Activated CD4-positive, alpha-beta T cell treated with anti-CD3 and anti-CD28 coated beads, Interleukin-2, amount 10 ng/mL, durations not matched to agents 7 days and 5 days (primary cell): ENCODE measurements at regions not wholly inside any gene's neighbourhood (a gene's known extent, or its start where the extent isn't known, plus 50 kb on each side); places are given as distances from the start of the nearest gene placed in this dataset.

ENCODE experiments used
- CTCF ChIA-PET: fragments of 350-600 bp; sonication (Branson Sonifier 250); formaldehyde crosslinking; loops from one replicate; lab custom pipeline; 2021; ENCODE audit warnings: antibody characterized with exemption; lab: Charles Lee
- POLR2A ChIA-PET: fragments of 350-600 bp; sonication (Branson Sonifier 250); formaldehyde crosslinking; loops from one replicate; lab custom pipeline; 2021; ENCODE audit warnings: antibody characterized with exemption; lab: Charles Lee
- DNase-seq: peaks from one replicate; pipeline ENCODE4 v3.0.0-alpha.2; 2020
- H3K27ac Mint-ChIP-seq: one replicate; pipeline ENCODE4 v1.8.0; 2021; ENCODE audit warnings: mild to moderate bottlenecking, moderate library complexity, mixed read lengths
- H3K27me3 Mint-ChIP-seq: one replicate; pipeline ENCODE4 v1.8.0; 2021; ENCODE audit warnings: mixed read lengths
- H3K36me3 Mint-ChIP-seq: one replicate; pipeline ENCODE4 v1.8.0; 2021; ENCODE audit warnings: low read depth, mixed read lengths
- H3K4me1 Mint-ChIP-seq: one replicate; pipeline ENCODE4 v1.8.0; 2021; ENCODE audit warnings: mixed read lengths
- H3K4me3 Mint-ChIP-seq: one replicate; pipeline ENCODE4 v1.8.0; 2021; ENCODE audit warnings: mild to moderate bottlenecking, moderate library complexity, mixed read lengths
- H3K9me3 Mint-ChIP-seq: one replicate; pipeline ENCODE4 v1.8.0; 2021; ENCODE audit warnings: mixed read lengths

- Mint-ChIP-seq H3K36me3 (peaks cover 5% of the 10 kb centered on the region), H3K27ac (no peak overlapping the region), H3K4me3 (no peak overlapping the region), H3K9me3 (peaks cover 6% of the 10 kb centered on the region), H3K27me3 (peaks cover 2% of the 10 kb centered on the region), H3K4me1 (peaks cover 37% of the 10 kb centered on the region)
- DNase-seq, result no peak
- POLR2A ChIA-PET, result no interaction called here
- CTCF ChIA-PET, result interaction anchor here (0.6 to 1.9 kb wide), 5 partner anchors 9 to 369 kb away, joined by 3 to 6 read pairs (median 3); no protein-coding TSS in a partner anchor
Measured at GRCh38 chr3:102083473-102083872, 234.2 kb downstream of the NFKBIZ start.

- DNase-seq, result no peak
- H3K4me3 Mint-ChIP-seq, result no peak overlapping the region
- CTCF ChIA-PET, result interaction anchor here (0.6 to 1.9 kb wide), 5 partner anchors 10 to 369 kb away, joined by 3 to 6 read pairs (median 3); no protein-coding TSS in a partner anchor
- H3K27ac Mint-ChIP-seq, result no peak overlapping the region
- POLR2A ChIA-PET, result no interaction called here
- peaks cover 32% of the 10 kb centered on the region for H3K4me1 Mint-ChIP-seq
- peaks cover 6% of the 10 kb centered on the region for H3K9me3 Mint-ChIP-seq
- peaks cover 5% of the 10 kb centered on the region for H3K36me3 Mint-ChIP-seq
- peaks cover 2% of the 10 kb centered on the region for H3K27me3 Mint-ChIP-seq
Measured at GRCh38 chr3:102084006-102084405, 234.7 kb downstream of the NFKBIZ start.

GRCh38 chr3:102084704-102085103 is 235.4 kb downstream of the NFKBIZ start:
- DNase-seq, result no peak
- Mint-ChIP-seq H3K4me3 (no peak overlapping the region), H3K9me3 (peaks cover 6% of the 10 kb centered on the region), H3K27ac (no peak overlapping the region), H3K4me1 (peaks cover 26% of the 10 kb centered on the region), H3K36me3 (peaks cover 5% of the 10 kb centered on the region), H3K27me3 (peaks cover 3% of the 10 kb centered on the region)
- CTCF ChIA-PET, result interaction anchor here (0.9 to 1.9 kb wide), 5 partner anchors 9 to 48 kb away, joined by 3 to 6 read pairs (median 3); no protein-coding TSS in a partner anchor
- POLR2A ChIA-PET, result no interaction called here

GRCh38 chr3:102085431-102086176 is 236.3 kb downstream of the NFKBIZ start:
- POLR2A ChIA-PET, result no interaction called here
- H3K36me3 Mint-ChIP-seq, result peaks cover 2% of the 10 kb centered on the region
- CTCF ChIA-PET, result interaction anchor here (1.0 to 1.3 kb wide), 3 partner anchors 10 to 49 kb away, joined by 3 to 4 read pairs (median 3); no protein-coding TSS in a partner anchor
- peaks cover 3% of the 10 kb centered on the region for H3K9me3 Mint-ChIP-seq
- H3K4me3 Mint-ChIP-seq, result no peak overlapping the region
- DNase-seq, result no peak
- peaks cover 19% of the 10 kb centered on the region for H3K4me1 Mint-ChIP-seq
- peaks cover 4% of the 10 kb centered on the region for H3K27me3 Mint-ChIP-seq
- H3K27ac Mint-ChIP-seq, result no peak overlapping the region

GRCh38 chr3:102087236-102087635 is 237.9 kb downstream of the NFKBIZ start:
- DNase-seq, result no peak
- CTCF ChIA-PET, result no interaction called here
- Mint-ChIP-seq H3K4me1 (peaks cover 23% of the 10 kb centered on the region), H3K36me3 (peaks cover 2% of the 10 kb centered on the region), H3K4me3 (no peak overlapping the region), H3K27ac (no peak overlapping the region), H3K27me3 (peaks cover 6% of the 10 kb centered on the region), H3K9me3 (peaks cover 3% of the 10 kb centered on the region)
- POLR2A ChIA-PET, result no interaction called here

GRCh38 chr3:102089239-102089638 is 239.9 kb downstream of the NFKBIZ start:
- ChIA-PET POLR2A (interaction anchor here (0.6 kb wide), 1 partner anchor 42 kb away, joined by 3 read pairs; no protein-coding TSS in a partner anchor), CTCF (no interaction called here)
- Mint-ChIP-seq H3K36me3 (no peaks in the 10 kb centered on the region), H3K27me3 (peaks cover 4% of the 10 kb centered on the region), H3K4me1 (peaks cover 39% of the 10 kb centered on the region), H3K4me3 (no peak overlapping the region), H3K9me3 (peaks cover under 1% of the 10 kb centered on the region), H3K27ac (no peak overlapping the region)
- DNase-seq, result no peak

GRCh38 chr3:102089904-102090720 is 240.8 kb downstream of the NFKBIZ start:
- Mint-ChIP-seq H3K27me3 (peaks cover 4% of the 10 kb centered on the region), H3K27ac (no peak overlapping the region), H3K9me3 (no peaks in the 10 kb centered on the region), H3K4me3 (no peak overlapping the region), H3K36me3 (no peaks in the 10 kb centered on the region), H3K4me1 (peaks cover 39% of the 10 kb centered on the region)
- no peak for DNase-seq
- CTCF ChIA-PET, result no interaction called here
- POLR2A ChIA-PET, result interaction anchor here (0.6 kb wide), 1 partner anchor 43 kb away, joined by 3 read pairs; no protein-coding TSS in a partner anchor

- H3K27ac Mint-ChIP-seq, result no peak overlapping the region
- no peak overlapping the region for H3K4me3 Mint-ChIP-seq
- DNase-seq, result no peak
- H3K27me3 Mint-ChIP-seq, result peaks cover 4% of the 10 kb centered on the region
- peaks cover 34% of the 10 kb centered on the region for H3K4me1 Mint-ChIP-seq
- ChIA-PET CTCF (no interaction called here), POLR2A (no interaction called here)
- no peaks in the 10 kb centered on the region for H3K9me3 Mint-ChIP-seq
- H3K36me3 Mint-ChIP-seq, result no peaks in the 10 kb centered on the region
Measured at GRCh38 chr3:102090721-102091045, 241.4 kb downstream of the NFKBIZ start.

- Mint-ChIP-seq H3K27ac (no peak overlapping the region), H3K9me3 (no peaks in the 10 kb centered on the region), H3K4me1 (peaks cover 29% of the 10 kb centered on the region), H3K4me3 (no peak overlapping the region), H3K36me3 (no peaks in the 10 kb centered on the region), H3K27me3 (peaks cover 4% of the 10 kb centered on the region)
- CTCF ChIA-PET, result interaction anchor here (0.6 kb wide), 1 partner anchor 90 kb away, joined by 3 read pairs; no protein-coding TSS in a partner anchor
- DNase-seq, result no peak
- POLR2A ChIA-PET, result no interaction called here
Measured at GRCh38 chr3:102091358-102091757, 242.0 kb downstream of the NFKBIZ start.

- Mint-ChIP-seq H3K4me3 (no peak overlapping the region), H3K27ac (peak overlapping the region; percentile 14), H3K9me3 (no peaks in the 10 kb centered on the region), H3K36me3 (no peaks in the 10 kb centered on the region), H3K27me3 (peaks cover 4% of the 10 kb centered on the region), H3K4me1 (peaks cover 27% of the 10 kb centered on the region)
- no peak for DNase-seq
- CTCF ChIA-PET, result interaction anchor here (1.2 to 1.9 kb wide), 6 partner anchors 8 to 21 kb away, joined by 3 to 5 read pairs (median 4); no protein-coding TSS in a partner anchor
- POLR2A ChIA-PET, result interaction anchor here (0.6 to 1.0 kb wide), 2 partner anchors 13 to 444 kb away, joined by 3 read pairs; no protein-coding TSS in a partner anchor
Measured at GRCh38 chr3:102092617-102093466, 243.5 kb downstream of the NFKBIZ start.

GRCh38 chr3:102094506-102094905 is 245.2 kb downstream of the NFKBIZ start:
- peaks cover 27% of the 10 kb centered on the region for H3K4me1 Mint-ChIP-seq
- ChIA-PET POLR2A (interaction anchor here (1.1 kb wide), 1 partner anchor 245 kb away, joined by 3 read pairs; the partner anchor contains the start of gene NFKBIZ), CTCF (interaction anchor here (1.0 to 1.9 kb wide), 6 partner anchors 8 to 134 kb away, joined by 3 to 7 read pairs (median 4); no protein-coding TSS in a partner anchor)
- DNase-seq, result no peak
- no peak overlapping the region for H3K27ac Mint-ChIP-seq
- no peak overlapping the region for H3K4me3 Mint-ChIP-seq
- no peaks in the 10 kb centered on the region for H3K36me3 Mint-ChIP-seq
- H3K27me3 Mint-ChIP-seq, result peaks cover 3% of the 10 kb centered on the region
- H3K9me3 Mint-ChIP-seq, result no peaks in the 10 kb centered on the region

GRCh38 chr3:102095383-102095782 is 246.1 kb downstream of the NFKBIZ start:
- peaks cover 27% of the 10 kb centered on the region for H3K4me1 Mint-ChIP-seq
- H3K27ac Mint-ChIP-seq, result no peak overlapping the region
- CTCF ChIA-PET, result interaction anchor here (1.0 to 1.7 kb wide), 5 partner anchors 9 to 521 kb away, joined by 3 to 7 read pairs (median 4); partner anchors contain the start of gene PCNP
- no peaks in the 10 kb centered on the region for H3K36me3 Mint-ChIP-seq
- POLR2A ChIA-PET, result interaction anchor here (0.7 to 1.1 kb wide), 2 partner anchors 149 to 246 kb away, joined by 3 read pairs; partner anchors contain the start of gene NFKBIZ
- no peaks in the 10 kb centered on the region for H3K9me3 Mint-ChIP-seq
- DNase-seq, result no peak
- H3K27me3 Mint-ChIP-seq, result peaks cover 3% of the 10 kb centered on the region
- H3K4me3 Mint-ChIP-seq, result no peak overlapping the region
